ENCODE measurements at regions not wholly inside any gene's neighbourhood (a gene's known extent, or its start where the extent isn't known, plus 50 kb on each side); places are given as distances from the start of the nearest gene placed in this dataset.

DNA sequence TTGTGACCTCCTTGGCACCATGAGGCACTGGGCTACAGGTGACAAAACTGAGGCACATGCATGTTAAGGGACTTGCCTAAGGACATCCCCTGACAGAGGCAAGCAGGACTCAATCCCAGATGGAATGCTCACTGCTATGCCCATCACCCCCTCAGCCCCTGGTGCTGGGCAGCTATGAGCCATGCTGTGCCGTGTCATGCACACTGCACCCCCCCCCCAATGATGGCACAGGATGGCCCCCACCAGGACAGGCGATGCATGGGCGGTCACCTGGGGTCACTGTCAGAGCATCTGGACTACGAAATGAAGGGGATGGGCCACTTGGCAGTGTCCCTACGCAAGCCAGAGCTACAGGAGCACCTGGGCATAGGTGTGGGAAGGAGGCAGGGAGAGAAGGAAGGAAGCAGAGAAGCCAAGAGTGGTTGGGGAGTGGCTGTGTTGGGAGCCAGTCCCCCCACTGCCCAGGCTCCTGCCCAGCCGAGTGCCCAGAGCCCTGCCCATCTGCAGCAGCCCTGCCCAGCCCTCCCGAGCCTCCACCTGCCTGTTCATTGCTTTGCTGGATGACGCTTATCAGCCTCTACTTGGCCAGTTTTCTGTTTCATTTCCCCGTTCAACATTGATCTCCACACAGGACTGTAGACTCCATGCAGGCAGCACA lies 84.9 kb upstream of the DIO3 start:
- TF ChIP-seq TAF1 (IDR thresholded peaks at IDR 0.05; ENCODE audit: borderline replicate concordance, insufficient read depth, low read length) = no peak
- TF ChIP-seq, protein P1, sequence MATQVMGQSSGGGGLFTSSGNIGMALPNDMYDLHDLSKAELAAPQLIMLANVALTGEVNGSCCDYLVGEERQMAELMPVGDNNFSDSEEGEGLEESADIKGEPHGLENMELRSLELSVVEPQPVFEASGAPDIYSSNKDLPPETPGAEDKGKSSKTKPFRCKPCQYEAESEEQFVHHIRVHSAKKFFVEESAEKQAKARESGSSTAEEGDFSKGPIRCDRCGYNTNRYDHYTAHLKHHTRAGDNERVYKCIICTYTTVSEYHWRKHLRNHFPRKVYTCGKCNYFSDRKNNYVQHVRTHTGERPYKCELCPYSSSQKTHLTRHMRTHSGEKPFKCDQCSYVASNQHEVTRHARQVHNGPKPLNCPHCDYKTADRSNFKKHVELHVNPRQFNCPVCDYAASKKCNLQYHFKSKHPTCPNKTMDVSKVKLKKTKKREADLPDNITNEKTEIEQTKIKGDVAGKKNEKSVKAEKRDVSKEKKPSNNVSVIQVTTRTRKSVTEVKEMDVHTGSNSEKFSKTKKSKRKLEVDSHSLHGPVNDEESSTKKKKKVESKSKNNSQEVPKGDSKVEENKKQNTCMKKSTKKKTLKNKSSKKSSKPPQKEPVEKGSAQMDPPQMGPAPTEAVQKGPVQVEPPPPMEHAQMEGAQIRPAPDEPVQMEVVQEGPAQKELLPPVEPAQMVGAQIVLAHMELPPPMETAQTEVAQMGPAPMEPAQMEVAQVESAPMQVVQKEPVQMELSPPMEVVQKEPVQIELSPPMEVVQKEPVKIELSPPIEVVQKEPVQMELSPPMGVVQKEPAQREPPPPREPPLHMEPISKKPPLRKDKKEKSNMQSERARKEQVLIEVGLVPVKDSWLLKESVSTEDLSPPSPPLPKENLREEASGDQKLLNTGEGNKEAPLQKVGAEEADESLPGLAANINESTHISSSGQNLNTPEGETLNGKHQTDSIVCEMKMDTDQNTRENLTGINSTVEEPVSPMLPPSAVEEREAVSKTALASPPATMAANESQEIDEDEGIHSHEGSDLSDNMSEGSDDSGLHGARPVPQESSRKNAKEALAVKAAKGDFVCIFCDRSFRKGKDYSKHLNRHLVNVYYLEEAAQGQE (IDR thresholded peaks at IDR 0.05; ENCODE audit: insufficient read depth in 1 of 2, low read depth in 2 of 2, low read length in 2 of 2) = no peak
- no peak for TF ChIP-seq POLR2AphosphoS5 (IDR thresholded peaks at IDR 0.05; ENCODE audit: low read depth, low read length)
- no peak for TF ChIP-seq SIN3A (IDR thresholded peaks at IDR 0.05; ENCODE audit: borderline replicate concordance, insufficient read depth, low read length)
- TF ChIP-seq FOXP2 (optimal IDR thresholded peaks at IDR 0.05; ENCODE audit: borderline replicate concordance, extremely low read depth, extremely low read length, insufficient read depth) = no peak

- TF ChIP-seq POLR2AphosphoS5 (IDR thresholded peaks at IDR 0.05; ENCODE audit: low read depth, low read length) (no peak), FOXP2 (optimal IDR thresholded peaks at IDR 0.05; ENCODE audit: borderline replicate concordance, extremely low read depth, extremely low read length, insufficient read depth) (no peak)
Observed at GRCh38 chr14:101476916-101477553, 84.3 kb upstream of the DIO3 start.

GRCh38 chr14:101477648-101478047 lies 83.6 kb upstream of the DIO3 start:
- TF ChIP-seq FOXP2 (optimal IDR thresholded peaks at IDR 0.05; ENCODE audit: borderline replicate concordance, extremely low read depth, extremely low read length, insufficient read depth) = no peak
- no peak for TF ChIP-seq SIN3A (IDR thresholded peaks at IDR 0.05; ENCODE audit: borderline replicate concordance, insufficient read depth, low read length)
- TF ChIP-seq, protein P1 (IDR thresholded peaks at IDR 0.05; ENCODE audit: insufficient read depth in 1 of 2, low read depth in 2 of 2, low read length in 2 of 2) = no peak
- TF ChIP-seq TAF1 (IDR thresholded peaks at IDR 0.05; ENCODE audit: borderline replicate concordance, insufficient read depth, low read length) = no peak
- TF ChIP-seq POLR2AphosphoS5 (IDR thresholded peaks at IDR 0.05; ENCODE audit: low read depth, low read length) = no peak

DNA sequence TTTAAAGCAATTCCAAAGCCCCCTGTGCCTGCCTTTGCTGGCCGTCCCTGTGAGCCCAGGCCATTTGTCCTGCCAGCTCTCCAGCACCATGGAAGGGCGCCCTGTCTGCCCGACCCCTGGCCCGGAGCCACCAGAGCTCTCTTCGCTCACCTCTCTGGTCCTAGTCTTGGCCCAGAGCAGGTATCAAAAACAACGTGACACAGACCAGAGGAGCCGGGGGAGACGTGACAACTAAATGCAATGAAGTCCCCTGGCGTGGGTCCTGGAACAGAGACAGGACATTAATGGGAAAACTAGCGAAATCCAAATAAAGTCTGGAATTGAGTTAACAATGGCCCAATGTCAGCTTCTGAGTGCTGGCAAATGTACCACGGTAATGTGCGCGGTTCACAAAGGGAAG lies 83.2 kb upstream of the DIO3 start:
- no peak for TF ChIP-seq FOXP2 (optimal IDR thresholded peaks at IDR 0.05; ENCODE audit: borderline replicate concordance, extremely low read depth, extremely low read length, insufficient read depth)
- no peak for TF ChIP-seq POLR2AphosphoS5 (IDR thresholded peaks at IDR 0.05; ENCODE audit: low read depth, low read length)
- no peak for TF ChIP-seq SIN3A (IDR thresholded peaks at IDR 0.05; ENCODE audit: borderline replicate concordance, insufficient read depth, low read length)
- TF ChIP-seq TAF1 (IDR thresholded peaks at IDR 0.05; ENCODE audit: borderline replicate concordance, insufficient read depth, low read length) = no peak
- TF ChIP-seq, protein P1 (IDR thresholded peaks at IDR 0.05; ENCODE audit: insufficient read depth in 1 of 2, low read depth in 2 of 2, low read length in 2 of 2) = no peak

- no peak for TF ChIP-seq FOXP2 (optimal IDR thresholded peaks at IDR 0.05; ENCODE audit: borderline replicate concordance, extremely low read depth, extremely low read length, insufficient read depth)
- no peak for TF ChIP-seq POLR2AphosphoS5 (IDR thresholded peaks at IDR 0.05; ENCODE audit: low read depth, low read length)
- no peak for TF ChIP-seq SIN3A (IDR thresholded peaks at IDR 0.05; ENCODE audit: borderline replicate concordance, insufficient read depth, low read length)
- TF ChIP-seq, protein P1 (IDR thresholded peaks at IDR 0.05; ENCODE audit: insufficient read depth in 1 of 2, low read depth in 2 of 2, low read length in 2 of 2) = no peak
- TF ChIP-seq TAF1 (IDR thresholded peaks at IDR 0.05; ENCODE audit: borderline replicate concordance, insufficient read depth, low read length) = no peak
Observed at GRCh38 chr14:101478796-101479410, 82.4 kb upstream of the DIO3 start.

Data from PFSK-1 (cell line).